Right atrium auricular region (tissue), 2 donors: ENCODE measurements at regions not wholly inside any gene's neighbourhood (a gene's known extent, or its start where the extent isn't known, plus 50 kb on each side); places are given as distances from the start of the nearest gene placed in this dataset.

Experiments
- DNase-seq: peaks from one replicate; pipeline ENCODE4 v3.0.0-alpha.2; 2019; ENCODE audit warnings: low spot score
- H3K27ac ChIP-seq, 2 donors: fragments of 200-600 bp; sonication (generic); 1 replicate in 1 of 2; 2 replicates in 1 of 2; pipeline ENCODE4 v1.5.1; 2016 to 2019
- H3K27me3 ChIP-seq, 2 donors: fragments of 200-600 bp; sonication (generic); one replicate each; pipeline versions ENCODE4 v1.5.1 to v1.6.0; 2017 to 2019
- H3K36me3 ChIP-seq: fragments of 200-600 bp; sonication (generic); one replicate; pipeline ENCODE4 v1.5.1; 2016
- H3K4me1 ChIP-seq, 2 donors: fragments of 200-600 bp; sonication (generic); one replicate each; pipeline versions ENCODE4 v1.5.1 to v1.6.0; 2017 to 2019
- H3K4me3 ChIP-seq, 2 donors: fragments of 200-600 bp; sonication (generic); 1 replicate in 1 of 2; 2 replicates in 1 of 2; pipeline ENCODE4 v1.5.1; 2017 to 2019; ENCODE audit warnings: mild to moderate bottlenecking in 1 of 2, moderate library complexity in 1 of 2
- H3K9me3 ChIP-seq, 2 donors: fragments of 200-600 bp; sonication (generic); one replicate each; pipeline ENCODE4 v1.5.1; 2019
- TF ChIP-seq, protein P1 (sequence below), 2 donors: fragments of 200-600 bp; sonication (generic); IDR thresholded peaks; one replicate each; pipeline ENCODE4 v1.5.1; 2019; ENCODE audit warnings: antibody characterized with exemption in 2 of 2

DNA sequence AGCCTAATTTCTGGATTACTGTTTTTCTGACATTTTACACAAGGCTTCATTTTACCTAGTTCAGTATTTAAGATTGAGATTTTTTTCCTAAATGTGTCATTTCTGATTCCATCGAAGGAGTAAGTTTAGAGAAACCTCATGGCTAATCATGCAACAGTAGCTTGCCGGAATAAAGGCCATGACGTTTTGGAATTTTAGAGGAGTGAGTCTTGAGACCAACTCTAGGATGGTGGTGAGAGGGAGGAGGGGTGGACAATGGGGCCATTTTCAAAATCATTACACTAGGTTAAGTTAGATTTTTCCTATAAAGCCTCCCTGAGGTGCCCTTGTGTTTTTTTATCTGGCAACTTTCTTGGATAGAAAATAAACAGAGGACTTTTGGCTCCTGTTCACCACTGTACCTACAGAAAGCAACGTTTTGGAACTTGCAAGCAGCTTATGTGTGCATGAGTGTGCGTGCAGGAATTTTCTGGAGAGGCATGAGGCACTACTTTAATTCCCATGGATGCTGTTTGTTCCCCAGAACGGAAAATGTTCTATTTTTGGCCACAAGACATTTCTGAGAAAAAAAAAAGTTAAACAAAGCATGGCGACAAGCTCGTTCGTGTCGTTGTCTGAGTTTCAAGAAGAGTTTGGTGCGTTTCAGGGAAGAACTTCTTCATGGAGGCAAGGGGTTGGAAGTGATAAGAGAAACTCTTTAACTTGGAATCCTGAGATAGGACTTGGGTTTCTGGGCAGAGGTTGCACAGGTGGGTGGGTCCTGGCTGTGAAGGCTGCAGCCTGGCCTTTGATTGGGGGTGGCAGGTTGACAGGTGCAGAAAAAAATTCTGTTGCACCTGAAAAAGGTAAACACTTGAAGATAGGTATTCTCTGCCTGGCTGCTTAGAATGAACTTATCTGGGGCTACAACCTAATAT, 178.1 kb downstream of the PTEN start:
- peaks cover 0 to 29% of the 10 kb centered on the region in 2 donors for H3K4me1 ChIP-seq
- no peak overlapping the region for H3K4me3 ChIP-seq
- no peak for DNase-seq
- H3K9me3 ChIP-seq = no peaks in the 10 kb centered on the region
- TF ChIP-seq, protein P1, sequence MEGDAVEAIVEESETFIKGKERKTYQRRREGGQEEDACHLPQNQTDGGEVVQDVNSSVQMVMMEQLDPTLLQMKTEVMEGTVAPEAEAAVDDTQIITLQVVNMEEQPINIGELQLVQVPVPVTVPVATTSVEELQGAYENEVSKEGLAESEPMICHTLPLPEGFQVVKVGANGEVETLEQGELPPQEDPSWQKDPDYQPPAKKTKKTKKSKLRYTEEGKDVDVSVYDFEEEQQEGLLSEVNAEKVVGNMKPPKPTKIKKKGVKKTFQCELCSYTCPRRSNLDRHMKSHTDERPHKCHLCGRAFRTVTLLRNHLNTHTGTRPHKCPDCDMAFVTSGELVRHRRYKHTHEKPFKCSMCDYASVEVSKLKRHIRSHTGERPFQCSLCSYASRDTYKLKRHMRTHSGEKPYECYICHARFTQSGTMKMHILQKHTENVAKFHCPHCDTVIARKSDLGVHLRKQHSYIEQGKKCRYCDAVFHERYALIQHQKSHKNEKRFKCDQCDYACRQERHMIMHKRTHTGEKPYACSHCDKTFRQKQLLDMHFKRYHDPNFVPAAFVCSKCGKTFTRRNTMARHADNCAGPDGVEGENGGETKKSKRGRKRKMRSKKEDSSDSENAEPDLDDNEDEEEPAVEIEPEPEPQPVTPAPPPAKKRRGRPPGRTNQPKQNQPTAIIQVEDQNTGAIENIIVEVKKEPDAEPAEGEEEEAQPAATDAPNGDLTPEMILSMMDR (IDR thresholded peaks at IDR 0.05) = no peak
- H3K27ac ChIP-seq = peak overlapping the region; percentile 35 to 64
- H3K36me3 ChIP-seq = no peaks in the 10 kb centered on the region
- no peaks in the 10 kb centered on the region for H3K27me3 ChIP-seq

- DNase-seq = peak; percentile 81
- Histone ChIP-seq H3K9me3 (no peaks in the 10 kb centered on the region), H3K27ac (peak overlapping the region; percentile 35 to 64), H3K36me3 (no peaks in the 10 kb centered on the region), H3K4me3 (no peak overlapping the region), H3K27me3 (no peaks in the 10 kb centered on the region), H3K4me1 (peaks cover 0 to 29% of the 10 kb centered on the region in 2 donors)
- TF ChIP-seq, protein P1 (IDR thresholded peaks at IDR 0.05) = no peak
Measured at GRCh38 chr10:88042160-88043100, 179.0 kb downstream of the PTEN start.

GRCh38 chr10:88045096-88045495, 181.7 kb downstream of the PTEN start:
- Histone ChIP-seq H3K27me3 (no peaks in the 10 kb centered on the region), H3K4me1 (peaks cover 0 to 29% of the 10 kb centered on the region in 2 donors)
- TF ChIP-seq, protein P1 (IDR thresholded peaks at IDR 0.05) = no peak

DNA sequence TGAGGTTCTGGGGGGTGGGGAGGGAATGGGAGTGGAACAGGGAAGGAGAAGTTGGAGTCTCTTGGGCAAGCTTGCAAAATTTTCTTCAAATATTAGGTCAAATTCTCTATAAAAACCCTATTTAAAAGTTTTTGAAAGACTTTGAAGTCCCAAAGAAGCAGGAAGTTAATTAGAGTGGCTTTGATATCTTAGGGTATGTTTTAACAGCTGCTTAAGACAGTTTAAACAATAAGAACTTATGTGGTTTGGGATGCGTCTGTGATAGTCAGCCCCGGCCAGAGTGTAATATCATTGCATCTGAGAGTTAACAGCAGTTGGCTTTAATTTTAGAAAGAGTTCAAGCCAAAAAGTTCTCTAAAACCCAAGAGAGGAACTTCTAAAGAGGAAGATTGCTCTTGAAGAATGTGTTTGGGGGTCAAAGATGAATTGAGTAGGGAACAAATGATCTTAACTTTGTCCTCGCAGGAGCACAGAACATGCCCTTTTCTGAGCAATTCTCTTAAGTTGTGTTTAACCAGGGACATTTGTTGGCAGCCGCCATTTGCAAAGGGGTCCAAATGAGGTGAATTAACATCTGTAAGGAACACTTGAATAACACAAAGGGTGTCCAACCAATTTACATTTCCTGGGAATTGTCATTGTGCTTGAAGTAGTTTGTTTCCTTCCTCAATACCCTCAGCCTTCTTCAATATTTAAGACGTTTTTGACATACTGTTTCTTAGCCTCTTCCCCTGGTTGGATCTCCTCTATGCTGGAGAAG, 182.4 kb downstream of the PTEN start:
- peak overlapping the region; percentile 38 to 41 for H3K27ac ChIP-seq
- TF ChIP-seq, protein P1 (IDR thresholded peaks at IDR 0.05) = no peak

More at GRCh38 chr10:88045096-88045495, 181.7 kb downstream of the PTEN start:
- peak overlapping the region; percentile 19 to 38 for H3K27ac ChIP-seq
- no peaks in the 10 kb centered on the region for H3K9me3 ChIP-seq
- no peaks in the 10 kb centered on the region for H3K36me3 ChIP-seq
- no peak overlapping the region for H3K4me3 ChIP-seq
- no peak for DNase-seq

DNA sequence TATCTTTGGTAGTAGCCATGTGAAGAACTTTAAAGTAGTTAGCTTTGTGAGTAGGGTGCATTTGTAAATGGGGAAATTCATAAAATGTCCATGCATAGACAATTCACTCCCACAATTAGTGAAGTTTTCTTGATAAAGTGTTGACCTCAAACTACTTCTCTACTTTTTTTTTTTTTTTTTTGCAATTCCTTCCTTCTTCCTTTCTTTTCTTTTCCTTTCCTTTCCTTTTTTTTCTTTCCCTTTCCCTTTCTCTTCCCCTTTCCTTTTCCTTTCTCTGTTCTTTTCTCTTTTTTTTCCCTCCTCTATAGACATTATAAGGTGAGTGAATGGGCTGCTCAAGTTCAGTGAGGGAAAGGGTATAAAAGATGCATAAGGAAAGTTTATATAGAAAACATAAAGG, 184.2 kb downstream of the PTEN start:
- TF ChIP-seq, protein P1 (IDR thresholded peaks at IDR 0.05) = no peak
- peaks cover 0 to 12% of the 10 kb centered on the region in 2 donors for H3K4me1 ChIP-seq

More for the DNA sequence above, 182.4 kb downstream of the PTEN start:
- Histone ChIP-seq H3K36me3 (no peaks in the 10 kb centered on the region), H3K4me3 (no peak overlapping the region), H3K4me1 (peaks cover 0 to 29% of the 10 kb centered on the region in 2 donors), H3K9me3 (no peaks in the 10 kb centered on the region), H3K27me3 (no peaks in the 10 kb centered on the region)
- DNase-seq = no peak

More for the DNA sequence above, 184.2 kb downstream of the PTEN start:
- H3K4me3 ChIP-seq = no peak overlapping the region
- no peak for DNase-seq
- H3K27ac ChIP-seq = no peak overlapping the region
- H3K36me3 ChIP-seq = no peaks in the 10 kb centered on the region
- no peaks in the 10 kb centered on the region for H3K9me3 ChIP-seq
- no peaks in the 10 kb centered on the region for H3K27me3 ChIP-seq
